ENCODE measurements at regions not wholly inside any gene's neighbourhood (a gene's known extent, or its start where the extent isn't known, plus 50 kb on each side); places are given as distances from the start of the nearest gene placed in this dataset.

- no peaks in the 10 kb centered on the region for H3K36me3 ChIP-seq (ENCODE audit: low read length)
- no peaks in the 10 kb centered on the region for H4K20me1 ChIP-seq (ENCODE audit: low read depth, low read length)
- H3K9ac ChIP-seq (ENCODE audit: low read length), result no peak overlapping the region
- no peaks in the 10 kb centered on the region for H3K9me3 ChIP-seq (ENCODE audit: insufficient read depth, low read length)
- H3F3A ChIP-seq (ENCODE audit: insufficient read depth), result no peaks in the 10 kb centered on the region
- H3K27ac ChIP-seq (ENCODE audit: low read depth, low read length), result no peak overlapping the region
- H2AFZ ChIP-seq (ENCODE audit: low read depth, low read length, severe bottlenecking), result no peak overlapping the region
- no peak overlapping the region for H3K4me2 ChIP-seq (ENCODE audit: low read depth, low read length, poor library complexity, severe bottlenecking)
- TF ChIP-seq EZH2phosphoT487 (conservative IDR thresholded peaks at IDR 0.05; ENCODE audit: low read length) (no peak), CTCF (IDR thresholded peaks at IDR 0.05; ENCODE audit: insufficient read depth, low read length, poor library complexity, severe bottlenecking) (no peak)
- no peak overlapping the region for H3K4me3 ChIP-seq (ENCODE audit: insufficient read depth, low read length, poor library complexity, severe bottlenecking)
- no peaks in the 10 kb centered on the region for H3K9me2 ChIP-seq (replicated peaks; ENCODE audit: insufficient read depth, low read length)
- H3K27me3 ChIP-seq (ENCODE audit: low read length), result no peaks in the 10 kb centered on the region
- no peaks in the 10 kb centered on the region for H3K79me2 ChIP-seq (ENCODE audit: insufficient read depth, low read length)
Measured at GRCh38 chr3:6354653-6355052, 506.3 kb upstream of the GRM7 start.

GRCh38 chr3:6362406-6362805 is 498.5 kb upstream of the GRM7 start:
- Histone ChIP-seq H3K9ac (ENCODE audit: low read length) (no peak overlapping the region), H3K4me2 (ENCODE audit: low read depth, low read length, poor library complexity, severe bottlenecking) (no peak overlapping the region)
- TF ChIP-seq CTCF (IDR thresholded peaks at IDR 0.05; ENCODE audit: insufficient read depth, low read length, poor library complexity, severe bottlenecking) (no peak), EZH2phosphoT487 (conservative IDR thresholded peaks at IDR 0.05; ENCODE audit: low read length) (no peak)

DNA sequence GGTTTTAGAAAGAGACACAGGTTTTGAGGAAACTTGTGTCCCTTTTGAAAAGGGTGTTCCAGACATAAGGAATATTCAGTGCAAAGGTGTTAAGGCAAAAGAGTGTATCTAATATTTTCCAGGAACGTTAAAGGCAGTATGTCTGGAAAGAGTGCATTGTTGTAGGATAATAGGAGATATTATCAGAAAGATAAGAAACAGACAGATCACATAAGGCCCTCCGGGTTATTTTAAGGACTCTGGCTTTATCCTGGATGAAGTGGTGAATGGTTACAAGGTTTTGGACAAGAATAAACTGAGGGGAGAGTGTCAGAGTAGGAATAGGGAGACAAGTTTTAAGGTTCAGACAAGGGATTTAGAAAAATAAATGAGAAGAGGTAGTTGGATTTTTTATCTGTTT is 493.7 kb upstream of the GRM7 start:
- H3K9me2 ChIP-seq (replicated peaks; ENCODE audit: insufficient read depth, low read length), result no peaks in the 10 kb centered on the region
- no peaks in the 10 kb centered on the region for H4K20me1 ChIP-seq (ENCODE audit: low read depth, low read length)
- H3K9me3 ChIP-seq (ENCODE audit: insufficient read depth, low read length), result no peaks in the 10 kb centered on the region
- no peak overlapping the region for H3K27ac ChIP-seq (ENCODE audit: low read depth, low read length)
- H3K79me2 ChIP-seq (ENCODE audit: insufficient read depth, low read length), result no peaks in the 10 kb centered on the region
- no peaks in the 10 kb centered on the region for H3F3A ChIP-seq (ENCODE audit: insufficient read depth)
- no peaks in the 10 kb centered on the region for H3K36me3 ChIP-seq (ENCODE audit: low read length)
- no peak overlapping the region for H3K4me2 ChIP-seq (ENCODE audit: low read depth, low read length, poor library complexity, severe bottlenecking)
- no peak overlapping the region for H2AFZ ChIP-seq (ENCODE audit: low read depth, low read length, severe bottlenecking)
- TF ChIP-seq CTCF (IDR thresholded peaks at IDR 0.05; ENCODE audit: insufficient read depth, low read length, poor library complexity, severe bottlenecking) (no peak), EZH2phosphoT487 (conservative IDR thresholded peaks at IDR 0.05; ENCODE audit: low read length) (no peak)
- no peak overlapping the region for H3K4me3 ChIP-seq (ENCODE audit: insufficient read depth, low read length, poor library complexity, severe bottlenecking)
- no peak overlapping the region for H3K9ac ChIP-seq (ENCODE audit: low read length)
- no peaks in the 10 kb centered on the region for H3K27me3 ChIP-seq (ENCODE audit: low read length)

More at GRCh38 chr3:6362406-6362805, 498.5 kb upstream of the GRM7 start:
- Histone ChIP-seq H3K9me3 (ENCODE audit: insufficient read depth, low read length) (no peaks in the 10 kb centered on the region), H3K27me3 (ENCODE audit: low read length) (no peaks in the 10 kb centered on the region), H3K4me3 (ENCODE audit: insufficient read depth, low read length, poor library complexity, severe bottlenecking) (no peak overlapping the region), H4K20me1 (ENCODE audit: low read depth, low read length) (no peaks in the 10 kb centered on the region), H2AFZ (ENCODE audit: low read depth, low read length, severe bottlenecking) (no peak overlapping the region), H3K36me3 (ENCODE audit: low read length) (no peaks in the 10 kb centered on the region), H3K27ac (ENCODE audit: low read depth, low read length) (no peak overlapping the region), H3K9me2 (replicated peaks; ENCODE audit: insufficient read depth, low read length) (no peaks in the 10 kb centered on the region), H3K79me2 (ENCODE audit: insufficient read depth, low read length) (no peaks in the 10 kb centered on the region), H3F3A (ENCODE audit: insufficient read depth) (no peaks in the 10 kb centered on the region)
